Hepatocyte (in vitro differentiated cells): ENCODE measurements at regions not wholly inside any gene's neighbourhood (a gene's known extent, or its start where the extent isn't known, plus 50 kb on each side); places are given as distances from the start of the nearest gene placed in this dataset.
"Not testable (repeated sequence)": the region's sequence is repeated elsewhere in the genome, so short reads cannot be mapped to it uniquely, and the experiment has no call there.

Experiments
- DNase-seq: peaks from one replicate; pipeline ENCODE4 v3.0.0-alpha.2; 2016; ENCODE audit warnings: low spot score
- H2AFZ ChIP-seq: fragments of 200-600 bp; sonication (generic); 2 replicates; pipeline ENCODE4 v1.6.0; 2016; ENCODE audit warnings: antibody characterized with exemption, mild to moderate bottlenecking
- H3K27ac ChIP-seq: fragments of 200-600 bp; sonication (generic); 2 replicates; pipeline ENCODE4 v1.5.1; 2016; ENCODE audit warnings: mild to moderate bottlenecking
- H3K27me3 ChIP-seq: fragments of 200-600 bp; sonication (generic); 2 replicates; pipeline ENCODE4 v1.6.1; 2016
- H3K36me3 ChIP-seq: fragments of 200-600 bp; sonication (generic); replicated peaks from 2 replicates; pipeline ENCODE4 v1.5.1; 2016; ENCODE audit warnings: low read depth; ENCODE audit not compliant: insufficient read depth
- H3K4me1 ChIP-seq: fragments of 200-600 bp; sonication (generic); 2 replicates; pipeline ENCODE4 v1.5.1; 2016; ENCODE audit warnings: mild to moderate bottlenecking, moderate library complexity; ENCODE audit not compliant: insufficient read depth
- H3K4me2 ChIP-seq: fragments of 200-600 bp; sonication (generic); 2 replicates; pipeline ENCODE4 v1.6.0; 2016
- H3K4me3 ChIP-seq: fragments of 200-600 bp; sonication (generic); 2 replicates; pipeline ENCODE4 v1.5.1; 2016; ENCODE audit warnings: mild to moderate bottlenecking
- H3K79me2 ChIP-seq: fragments of 200-600 bp; sonication (generic); 2 replicates; pipeline ENCODE4 v1.6.0; 2017; ENCODE audit warnings: mild to moderate bottlenecking
- H3K9me2 ChIP-seq: fragments of 200-600 bp; sonication (generic); replicated peaks from 2 replicates; pipeline ENCODE4 v1.6.0; 2017; ENCODE audit warnings: mild to moderate bottlenecking; ENCODE audit not compliant: insufficient read depth
- H3K9me3 ChIP-seq: fragments of 200-600 bp; sonication (generic); 2 replicates; pipeline ENCODE4 v1.5.1; 2016; ENCODE audit warnings: low read depth, mild to moderate bottlenecking
- H4K20me1 ChIP-seq: fragments of 200-600 bp; sonication (generic); 2 replicates; pipeline ENCODE4 v1.6.0; 2016; ENCODE audit warnings: mild to moderate bottlenecking; ENCODE audit not compliant: insufficient read depth, poor library complexity, severe bottlenecking
- EZH2 ChIP-seq: fragments of 200-600 bp; sonication (generic); IDR thresholded peaks from 2 replicates; pipeline ENCODE4 v1.6.1; 2016; ENCODE audit warnings: antibody characterized with exemption, mild to moderate bottlenecking, borderline replicate concordance
- EZH2phosphoT487 ChIP-seq: fragments of 200-600 bp; sonication (generic); IDR thresholded peaks from one replicate; pipeline ENCODE4 v1.6.1; 2018; ENCODE audit warnings: antibody characterized with exemption, mild to moderate bottlenecking, low read depth, moderate library complexity; ENCODE audit not compliant: unreplicated experiment, severe bottlenecking
- WGBS: methylation state at CpG from one replicate; pipeline ENCODE4 v1.1.6; 2016; ENCODE audit warnings: low lambda C conversion rate; ENCODE audit errors: missing lambda C conversion rate; 5-methylcytosine and 5-hydroxymethylcytosine counted together
- TF ChIP-seq, protein P1 (sequence below): fragments of 200-600 bp; sonication (generic); IDR thresholded peaks from 2 replicates; pipeline ENCODE4 v1.5.1; 2016; ENCODE audit warnings: antibody characterized with exemption, mild to moderate bottlenecking; ENCODE audit not compliant: poor library complexity

DNA sequence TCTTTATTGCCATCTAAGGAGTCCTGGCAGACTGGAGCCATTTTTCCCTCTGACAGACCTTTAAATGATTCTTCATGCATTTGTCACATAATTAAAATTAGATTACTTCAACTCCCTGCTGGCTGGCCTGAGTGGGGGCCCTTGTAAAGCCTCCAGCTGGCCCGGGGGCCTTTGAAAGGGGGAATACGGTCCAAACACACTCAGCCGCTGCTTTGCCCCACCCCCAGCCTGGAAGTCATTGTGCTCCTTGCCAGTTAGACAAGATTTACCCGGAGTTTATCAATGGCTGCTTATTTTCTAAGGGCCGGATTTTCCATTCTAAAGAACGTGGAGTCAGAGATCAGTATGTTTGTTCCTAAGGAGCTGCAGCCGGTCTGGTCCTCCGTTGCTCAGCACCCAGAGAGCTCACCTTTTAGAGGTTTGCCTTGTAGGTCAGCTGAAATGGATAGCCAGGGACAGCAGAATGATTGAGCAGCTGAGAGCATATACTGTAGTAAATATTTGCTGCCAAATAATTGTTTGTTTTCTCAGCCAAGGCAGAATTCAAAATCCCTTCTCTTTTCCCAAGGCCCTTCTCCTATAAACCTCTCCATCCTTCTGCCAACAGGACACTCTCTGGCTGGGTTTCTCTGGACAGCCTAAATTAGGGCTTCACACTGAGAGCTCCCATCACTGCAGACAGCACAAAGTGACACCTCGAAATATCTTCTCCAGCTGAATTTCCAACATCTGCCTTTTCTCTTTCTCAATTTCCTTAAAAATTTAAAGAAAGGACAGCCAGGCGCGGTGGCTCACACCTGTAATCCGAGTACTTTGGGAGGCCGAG lies 68.4 kb upstream of the RBM24 start:
- peak; percentile 48 for DNase-seq
- peaks cover 10% of the 10 kb centered on the region for H3K9me3 ChIP-seq
- H3K27ac ChIP-seq = peak overlapping the region; percentile 68
- WGBS = 43% methylated on average over 13 of the region's 13 CpGs
- no peaks in the 10 kb centered on the region for H3K27me3 ChIP-seq
- TF ChIP-seq EZH2phosphoT487 (no peak), EZH2 (no peak)
- TF ChIP-seq, protein P1, sequence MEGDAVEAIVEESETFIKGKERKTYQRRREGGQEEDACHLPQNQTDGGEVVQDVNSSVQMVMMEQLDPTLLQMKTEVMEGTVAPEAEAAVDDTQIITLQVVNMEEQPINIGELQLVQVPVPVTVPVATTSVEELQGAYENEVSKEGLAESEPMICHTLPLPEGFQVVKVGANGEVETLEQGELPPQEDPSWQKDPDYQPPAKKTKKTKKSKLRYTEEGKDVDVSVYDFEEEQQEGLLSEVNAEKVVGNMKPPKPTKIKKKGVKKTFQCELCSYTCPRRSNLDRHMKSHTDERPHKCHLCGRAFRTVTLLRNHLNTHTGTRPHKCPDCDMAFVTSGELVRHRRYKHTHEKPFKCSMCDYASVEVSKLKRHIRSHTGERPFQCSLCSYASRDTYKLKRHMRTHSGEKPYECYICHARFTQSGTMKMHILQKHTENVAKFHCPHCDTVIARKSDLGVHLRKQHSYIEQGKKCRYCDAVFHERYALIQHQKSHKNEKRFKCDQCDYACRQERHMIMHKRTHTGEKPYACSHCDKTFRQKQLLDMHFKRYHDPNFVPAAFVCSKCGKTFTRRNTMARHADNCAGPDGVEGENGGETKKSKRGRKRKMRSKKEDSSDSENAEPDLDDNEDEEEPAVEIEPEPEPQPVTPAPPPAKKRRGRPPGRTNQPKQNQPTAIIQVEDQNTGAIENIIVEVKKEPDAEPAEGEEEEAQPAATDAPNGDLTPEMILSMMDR = no peak
- no peaks in the 10 kb centered on the region for H3K36me3 ChIP-seq
- no peaks in the 10 kb centered on the region for H4K20me1 ChIP-seq
- H2AFZ ChIP-seq = no peak overlapping the region
- no peaks in the 10 kb centered on the region for H3K79me2 ChIP-seq
- no peaks in the 10 kb centered on the region for H3K9me2 ChIP-seq
- peak overlapping the region; percentile 63 for H3K4me2 ChIP-seq
- H3K4me3 ChIP-seq = no peak overlapping the region
- peaks cover 8% of the 10 kb centered on the region for H3K4me1 ChIP-seq

DNA sequence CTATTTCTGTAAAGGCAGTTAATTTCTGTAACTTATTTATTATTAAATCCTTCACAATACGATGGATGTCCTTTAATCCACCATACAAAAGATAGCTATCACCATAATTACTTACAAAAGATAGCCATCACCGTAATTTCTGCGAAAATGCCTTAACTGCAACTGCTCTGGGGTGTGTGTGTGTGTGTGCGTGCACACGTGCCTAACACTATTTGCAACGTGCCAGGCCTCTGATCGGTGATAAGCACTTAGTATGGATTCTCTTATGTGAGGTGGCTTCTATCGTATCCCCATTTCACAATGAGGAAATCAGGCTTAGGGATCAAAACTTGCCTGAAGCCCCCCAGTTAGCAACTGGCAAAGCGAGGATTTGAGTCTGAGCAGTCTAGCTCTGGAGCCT lies 67.1 kb upstream of the RBM24 start:
- Histone ChIP-seq H3K9me2 (no peaks in the 10 kb centered on the region), H4K20me1 (no peaks in the 10 kb centered on the region), H3K4me1 (peaks cover 8% of the 10 kb centered on the region), H3K9me3 (peaks cover 10% of the 10 kb centered on the region), H3K36me3 (no peaks in the 10 kb centered on the region), H3K4me2 (no peak overlapping the region), H2AFZ (no peak overlapping the region), H3K79me2 (no peaks in the 10 kb centered on the region), H3K4me3 (no peak overlapping the region), H3K27ac (no peak overlapping the region), H3K27me3 (no peaks in the 10 kb centered on the region)
- no peak for DNase-seq
- no peak for TF ChIP-seq EZH2phosphoT487
- no peak for TF ChIP-seq EZH2
- 94% methylated on average over 9 of the region's 9 CpGs for WGBS

GRCh38 chr6:17216972-17217371 lies 64.2 kb upstream of the RBM24 start:
- H3K27me3 ChIP-seq, H3K36me3 ChIP-seq, H3K4me3 ChIP-seq, H3K9me2 ChIP-seq, H3K4me1 ChIP-seq, H2AFZ ChIP-seq, H3K27ac ChIP-seq, H3K79me2 ChIP-seq, H3K9me3 ChIP-seq, H4K20me1 ChIP-seq, DNase-seq, H3K4me2 ChIP-seq: not testable (repeated sequence)
- 90% methylated on average over 10 of the region's 10 CpGs for WGBS

GRCh38 chr6:17218023-17218748 lies 63.0 kb upstream of the RBM24 start:
- no peaks in the 10 kb centered on the region for H3K27me3 ChIP-seq
- DNase-seq = no peak
- H3K79me2 ChIP-seq = no peaks in the 10 kb centered on the region
- H3K9me2 ChIP-seq = no peaks in the 10 kb centered on the region
- H3K4me1 ChIP-seq = no peaks in the 10 kb centered on the region
- H3K4me2 ChIP-seq = no peak overlapping the region
- H2AFZ ChIP-seq = no peak overlapping the region
- TF ChIP-seq EZH2phosphoT487 = no peak
- TF ChIP-seq EZH2 = no peak
- TF ChIP-seq, protein P1 = no peak
- 79% methylated on average over 6 of the region's 6 CpGs for WGBS
- no peak overlapping the region for H3K4me3 ChIP-seq
- H3K36me3 ChIP-seq = no peaks in the 10 kb centered on the region
- no peak overlapping the region for H3K27ac ChIP-seq
- peaks cover 10% of the 10 kb centered on the region for H3K9me3 ChIP-seq
- H4K20me1 ChIP-seq = no peaks in the 10 kb centered on the region
